ENCODE measurements at regions not wholly inside any gene's neighbourhood (a gene's known extent, or its start where the extent isn't known, plus 50 kb on each side); places are given as distances from the start of the nearest gene placed in this dataset.

DNA sequence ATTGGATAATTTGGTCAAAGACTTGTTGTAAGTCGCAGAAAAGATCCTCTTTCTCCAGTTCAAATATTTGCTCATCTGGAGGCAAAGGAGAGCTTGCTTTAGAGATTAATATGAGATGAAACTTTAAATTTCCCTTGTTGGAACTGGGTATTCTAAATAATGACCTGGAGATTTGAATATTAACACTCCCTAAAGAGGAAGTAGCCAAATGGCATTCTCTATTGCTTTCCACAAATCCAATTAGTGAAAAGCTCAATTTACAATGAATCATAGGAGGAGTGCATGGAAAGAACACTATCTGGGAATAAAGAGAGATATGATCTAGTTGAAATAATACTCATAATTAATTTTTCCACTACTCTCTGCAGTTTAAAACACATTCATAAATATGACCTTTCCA is 641.6 kb upstream of the TENM4 start:
- intact Hi-C loops (cut with micrococcal nuclease): no loop called here

DNA sequence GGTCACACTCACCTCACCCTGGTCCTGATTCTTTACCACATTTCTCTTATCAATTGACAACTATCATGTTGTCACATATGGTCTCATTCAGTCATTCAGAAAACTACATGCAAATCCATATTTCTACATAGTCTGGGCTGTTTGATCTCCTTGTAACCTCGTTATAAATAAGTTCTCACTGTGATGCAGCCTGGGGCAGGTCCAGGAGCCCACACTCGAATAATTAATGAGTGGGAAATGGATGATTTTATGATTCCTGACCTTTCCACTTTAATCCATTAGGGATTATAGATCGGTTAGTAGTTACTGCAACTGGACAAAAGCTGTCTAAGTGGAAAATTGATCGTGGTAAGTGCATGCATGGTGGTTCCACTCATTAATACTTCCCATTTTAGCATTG is 636.3 kb upstream of the TENM4 start:
- Mint-ChIP-seq H3K4me1 (no peaks in the 10 kb centered on the region), H3K4me3 (no peak overlapping the region), H3K9me3 (peaks cover 0 to 15% (median 5%) of the 10 kb centered on the region in 8 donors), H3K27ac (no peak overlapping the region), H3K36me3 (no peaks in the 10 kb centered on the region), H3K27me3 (no peaks in the 10 kb centered on the region)
- H3K27me3 ChIP-seq (ENCODE audit: insufficient read depth, low read length): no peaks in the 10 kb centered on the region
- H3K36me3 ChIP-seq (ENCODE audit: insufficient read depth, low read length): no peaks in the 10 kb centered on the region
- no peak for DNase-seq
- intact Hi-C loops (cut with micrococcal nuclease): no loop called here
- peaks cover 0 to 4% of the 10 kb centered on the region in 2 donors for H3K9me3 ChIP-seq (ENCODE audit: control insufficient read depth in 1 of 2, low read length in 2 of 2)
- no peak overlapping the region for H3K27ac ChIP-seq (ENCODE audit: low read depth, low read length)
- ChIA-PET POLR2A (ENCODE audit: partially characterized antibody) (no interaction called here), CTCF (ENCODE audit: partially characterized antibody) (no interaction called here)
- H3K4me3 ChIP-seq (ENCODE audit: low read length in 2 of 2): no peak overlapping the region
- H3K4me1 ChIP-seq (ENCODE audit: insufficient read depth, low read length): no peaks in the 10 kb centered on the region

More for the DNA sequence above, 641.6 kb upstream of the TENM4 start:
- POLR2A ChIA-PET (ENCODE audit: partially characterized antibody): no interaction called here
- H3K9me3 ChIP-seq (ENCODE audit: control insufficient read depth in 1 of 2, low read length in 2 of 2): no peaks in the 10 kb centered on the region
- no peak overlapping the region for H3K4me3 Mint-ChIP-seq
- H3K27me3 ChIP-seq (ENCODE audit: insufficient read depth, low read length): no peaks in the 10 kb centered on the region
- no peak overlapping the region for H3K4me3 ChIP-seq (ENCODE audit: low read length in 2 of 2)
- H3K4me1 ChIP-seq (ENCODE audit: insufficient read depth, low read length): no peaks in the 10 kb centered on the region
- CTCF ChIA-PET (ENCODE audit: partially characterized antibody): no interaction called here
- H3K27me3 Mint-ChIP-seq: no peaks in the 10 kb centered on the region
- H3K9me3 Mint-ChIP-seq: peaks cover 0 to 11% (median 5%) of the 10 kb centered on the region in 8 donors
- no peak for DNase-seq
- H3K4me1 Mint-ChIP-seq: no peaks in the 10 kb centered on the region
- no peaks in the 10 kb centered on the region for H3K36me3 Mint-ChIP-seq
- no peak overlapping the region for H3K27ac Mint-ChIP-seq
- no peak overlapping the region for H3K27ac ChIP-seq (ENCODE audit: low read depth, low read length)
- H3K36me3 ChIP-seq (ENCODE audit: insufficient read depth, low read length): no peaks in the 10 kb centered on the region

DNA sequence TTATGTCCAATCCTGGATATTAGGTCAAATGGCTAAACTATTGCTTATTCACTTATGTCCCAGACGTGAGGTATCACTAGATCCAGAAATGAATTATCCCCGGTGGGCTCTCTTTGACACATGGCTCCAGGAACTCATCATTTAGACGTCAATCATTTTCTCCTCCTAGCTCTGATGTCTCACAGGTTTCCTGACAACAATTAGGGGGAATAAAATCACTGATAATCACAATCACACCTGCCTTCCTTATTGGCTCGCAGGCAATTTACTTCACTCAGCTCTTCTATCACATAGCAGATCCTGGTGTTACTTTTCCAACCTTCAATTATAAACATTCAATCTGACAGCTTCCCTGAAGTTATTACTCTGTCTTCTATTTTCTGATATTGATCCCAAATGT is 634.0 kb upstream of the TENM4 start:
- POLR2A ChIA-PET (ENCODE audit: partially characterized antibody): no interaction called here
- H3K36me3 Mint-ChIP-seq: no peaks in the 10 kb centered on the region
- H3K9me3 Mint-ChIP-seq: peaks cover 0 to 13% (median 6%) of the 10 kb centered on the region in 8 donors
- no peak for DNase-seq
- H3K27ac ChIP-seq (ENCODE audit: low read depth, low read length): no peak overlapping the region
- no peak overlapping the region for H3K4me3 ChIP-seq (ENCODE audit: low read length in 2 of 2)
- H3K4me1 ChIP-seq (ENCODE audit: insufficient read depth, low read length): no peaks in the 10 kb centered on the region
- no peaks in the 10 kb centered on the region for H3K27me3 ChIP-seq (ENCODE audit: insufficient read depth, low read length)
- CTCF ChIA-PET (ENCODE audit: partially characterized antibody): no interaction called here
- no peak overlapping the region for H3K4me3 Mint-ChIP-seq
- H3K36me3 ChIP-seq (ENCODE audit: insufficient read depth, low read length): no peaks in the 10 kb centered on the region
- no peaks in the 10 kb centered on the region for H3K4me1 Mint-ChIP-seq
- peaks cover 0 to 4% of the 10 kb centered on the region in 2 donors for H3K9me3 ChIP-seq (ENCODE audit: control insufficient read depth in 1 of 2, low read length in 2 of 2)
- intact Hi-C loops (cut with micrococcal nuclease): no loop called here
- no peak overlapping the region for H3K27ac Mint-ChIP-seq
- H3K27me3 Mint-ChIP-seq: no peaks in the 10 kb centered on the region

DNA sequence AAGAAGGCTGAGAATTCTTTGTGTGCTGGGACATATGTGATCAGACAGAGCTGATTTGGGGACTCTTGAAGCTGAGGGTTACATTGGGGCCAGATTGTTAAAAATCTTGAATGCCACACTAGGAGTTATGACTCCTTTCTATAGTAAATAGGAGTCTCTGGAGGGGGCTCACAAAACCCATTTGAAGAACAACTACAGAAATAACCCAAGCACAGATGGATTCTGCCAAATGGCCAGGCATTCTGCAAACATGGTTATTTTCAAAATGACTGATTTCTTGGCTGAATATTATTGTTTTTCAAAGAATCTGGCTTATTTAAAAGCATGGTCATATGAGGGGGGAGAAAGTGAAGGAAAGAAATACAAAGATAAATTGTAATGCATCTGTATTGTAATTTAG is 625.5 kb upstream of the TENM4 start:
- H3K4me3 ChIP-seq (ENCODE audit: low read length in 2 of 2): no peak overlapping the region
- Mint-ChIP-seq H3K27me3 (no peaks in the 10 kb centered on the region), H3K9me3 (peaks cover 0 to 18% (median 9%) of the 10 kb centered on the region in 8 donors), H3K4me1 (no peaks in the 10 kb centered on the region), H3K27ac (no peak overlapping the region), H3K4me3 (no peak overlapping the region), H3K36me3 (no peaks in the 10 kb centered on the region)
- H3K27ac ChIP-seq (ENCODE audit: low read depth, low read length): no peak overlapping the region
- H3K9me3 ChIP-seq (ENCODE audit: control insufficient read depth in 1 of 2, low read length in 2 of 2): no peaks in the 10 kb centered on the region
- no peaks in the 10 kb centered on the region for H3K36me3 ChIP-seq (ENCODE audit: insufficient read depth, low read length)
- H3K4me1 ChIP-seq (ENCODE audit: insufficient read depth, low read length): no peaks in the 10 kb centered on the region
- CTCF ChIA-PET (ENCODE audit: partially characterized antibody): no interaction called here
- DNase-seq: no peak
- intact Hi-C loops (cut with micrococcal nuclease): no loop called here
- H3K27me3 ChIP-seq (ENCODE audit: insufficient read depth, low read length): no peaks in the 10 kb centered on the region
- POLR2A ChIA-PET (ENCODE audit: partially characterized antibody): no interaction called here

DNA sequence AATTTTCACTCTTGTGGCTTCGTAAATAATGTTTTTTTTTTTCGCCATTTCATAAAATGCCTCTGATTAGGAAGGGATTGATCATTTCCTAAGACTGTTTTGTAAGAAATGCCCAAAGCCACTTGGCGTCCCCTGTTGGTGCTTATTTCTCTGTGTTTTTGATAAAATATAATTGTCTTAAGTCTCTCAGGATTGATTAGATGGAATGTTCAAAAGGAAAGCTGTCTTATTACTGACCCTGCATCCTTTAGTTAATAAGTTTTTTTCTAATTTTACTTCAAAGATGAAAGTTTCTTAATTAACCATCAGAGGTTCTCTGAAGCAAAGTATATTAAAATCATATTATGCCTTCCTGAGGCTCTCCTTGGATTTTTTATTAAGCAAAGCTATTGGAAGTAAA is 624.3 kb upstream of the TENM4 start:
- Histone ChIP-seq H3K36me3 (ENCODE audit: insufficient read depth, low read length) (no peaks in the 10 kb centered on the region), H3K27ac (ENCODE audit: low read depth, low read length) (no peak overlapping the region), H3K4me1 (ENCODE audit: insufficient read depth, low read length) (no peaks in the 10 kb centered on the region), H3K27me3 (ENCODE audit: insufficient read depth, low read length) (no peaks in the 10 kb centered on the region), H3K9me3 (ENCODE audit: control insufficient read depth in 1 of 2, low read length in 2 of 2) (no peaks in the 10 kb centered on the region), H3K4me3 (ENCODE audit: low read length in 2 of 2) (no peak overlapping the region)
- DNase-seq: no peak
- Mint-ChIP-seq H3K4me3 (no peak overlapping the region), H3K27ac (no peak overlapping the region), H3K27me3 (no peaks in the 10 kb centered on the region), H3K36me3 (no peaks in the 10 kb centered on the region), H3K9me3 (peaks cover 0 to 17% (median 10%) of the 10 kb centered on the region in 8 donors), H3K4me1 (no peaks in the 10 kb centered on the region)
- CTCF ChIA-PET (ENCODE audit: partially characterized antibody): no interaction called here
- intact Hi-C loops (cut with micrococcal nuclease): no loop called here
- POLR2A ChIA-PET (ENCODE audit: partially characterized antibody): no interaction called here

DNA sequence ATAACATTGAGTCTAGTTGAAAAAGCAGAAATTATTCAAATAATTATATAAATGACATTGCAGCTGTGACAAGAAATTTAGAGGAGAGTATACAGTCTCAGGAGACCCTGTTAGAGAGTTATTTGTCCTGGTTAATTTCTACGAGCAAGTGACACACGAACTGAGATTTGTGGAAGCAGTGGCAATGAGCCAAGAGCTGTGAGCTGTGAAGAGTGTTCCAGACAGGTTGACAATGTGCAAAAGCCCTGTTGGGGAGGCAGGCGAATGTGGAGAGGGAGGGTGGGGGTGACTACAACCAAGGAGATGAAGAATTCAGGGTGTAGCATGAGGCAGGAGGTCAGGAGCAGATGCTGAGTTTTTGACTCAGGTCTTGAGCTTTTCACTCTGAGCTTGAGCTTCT is 620.2 kb upstream of the TENM4 start:
- no peak overlapping the region for H3K4me3 Mint-ChIP-seq
- Histone ChIP-seq H3K9me3 (ENCODE audit: control insufficient read depth in 1 of 2, low read length in 2 of 2) (no peaks in the 10 kb centered on the region), H3K36me3 (ENCODE audit: insufficient read depth, low read length) (no peaks in the 10 kb centered on the region), H3K27ac (ENCODE audit: low read depth, low read length) (no peak overlapping the region), H3K4me1 (ENCODE audit: insufficient read depth, low read length) (no peaks in the 10 kb centered on the region), H3K27me3 (ENCODE audit: insufficient read depth, low read length) (no peaks in the 10 kb centered on the region), H3K4me3 (ENCODE audit: low read length in 2 of 2) (no peak overlapping the region)
- ChIA-PET POLR2A (ENCODE audit: partially characterized antibody) (no interaction called here), CTCF (ENCODE audit: partially characterized antibody) (interaction anchor here (1.1 kb wide), 1 partner anchor 16 kb away, joined by 4 read pairs; no protein-coding TSS in a partner anchor)
- H3K36me3 Mint-ChIP-seq: no peaks in the 10 kb centered on the region
- DNase-seq: no peak
- H3K9me3 Mint-ChIP-seq: peaks cover 4 to 15% (median 9%) of the 10 kb centered on the region in 8 donors
- intact Hi-C loops (cut with micrococcal nuclease): no loop called here
- no peaks in the 10 kb centered on the region for H3K27me3 Mint-ChIP-seq
- no peaks in the 10 kb centered on the region for H3K4me1 Mint-ChIP-seq
- no peak overlapping the region for H3K27ac Mint-ChIP-seq

DNA sequence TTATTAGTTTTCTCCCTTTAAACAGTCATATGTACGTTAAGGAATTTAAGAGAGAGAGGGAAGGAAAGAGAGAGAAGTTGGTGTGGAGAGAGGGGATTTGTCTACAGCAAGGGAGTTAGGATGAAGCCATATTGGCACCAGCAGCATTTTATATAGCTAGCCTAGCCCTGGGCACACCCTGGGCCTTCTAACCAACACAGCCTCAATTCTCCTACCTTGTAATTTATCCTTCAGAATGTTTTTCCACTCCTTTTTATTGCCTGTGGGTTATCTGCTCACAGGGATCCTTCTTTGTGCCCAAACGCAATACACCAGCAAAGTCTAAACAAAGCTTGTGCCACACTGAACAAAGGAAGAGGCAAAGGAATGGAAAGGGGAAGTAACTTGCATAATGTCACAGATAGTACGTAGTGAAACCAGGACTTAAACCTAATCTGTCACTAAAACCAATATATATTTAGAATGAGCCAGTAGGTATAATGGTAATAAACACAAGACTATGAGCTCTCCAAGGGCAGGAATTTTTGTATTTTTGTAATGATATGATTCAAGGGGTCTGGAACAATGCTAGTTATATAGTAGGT is 613.8 kb upstream of the TENM4 start:
- intact Hi-C loops (cut with micrococcal nuclease): no loop called here
- H3K9me3 Mint-ChIP-seq: peaks cover 0 to 9% (median 4%) of the 10 kb centered on the region in 8 donors
- Histone ChIP-seq H3K9me3 (ENCODE audit: control insufficient read depth in 1 of 2, low read length in 2 of 2) (no peaks in the 10 kb centered on the region), H3K27ac (ENCODE audit: low read depth, low read length) (no peak overlapping the region), H3K27me3 (ENCODE audit: insufficient read depth, low read length) (no peaks in the 10 kb centered on the region), H3K36me3 (ENCODE audit: insufficient read depth, low read length) (no peaks in the 10 kb centered on the region), H3K4me1 (ENCODE audit: insufficient read depth, low read length) (no peaks in the 10 kb centered on the region), H3K4me3 (ENCODE audit: low read length in 2 of 2) (no peak overlapping the region)
- no peaks in the 10 kb centered on the region for H3K27me3 Mint-ChIP-seq
- DNase-seq: no peak
- H3K4me3 Mint-ChIP-seq: no peak overlapping the region
- no peaks in the 10 kb centered on the region for H3K4me1 Mint-ChIP-seq
- ChIA-PET POLR2A (ENCODE audit: partially characterized antibody) (no interaction called here), CTCF (ENCODE audit: partially characterized antibody) (no interaction called here)
- no peak overlapping the region for H3K27ac Mint-ChIP-seq
- no peaks in the 10 kb centered on the region for H3K36me3 Mint-ChIP-seq

DNA sequence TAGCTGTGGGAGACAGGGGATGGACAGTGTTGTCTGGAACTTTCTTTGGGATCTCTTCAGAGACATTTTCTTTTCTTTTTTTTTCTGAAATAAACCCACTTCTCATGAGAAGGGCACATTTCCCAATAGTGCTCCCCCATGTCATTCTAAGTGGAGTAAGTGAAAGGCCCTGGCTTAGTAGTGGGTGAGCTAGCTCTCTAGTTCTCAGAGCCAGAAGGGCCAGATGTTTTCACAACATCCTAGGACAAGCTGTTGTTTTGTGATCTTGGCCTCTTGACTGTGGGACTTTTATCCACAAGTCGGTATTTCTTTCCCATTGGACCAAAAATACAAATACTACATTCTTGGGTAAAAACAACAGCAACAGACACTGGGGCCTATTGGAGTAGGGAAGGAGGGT is 607.7 kb upstream of the TENM4 start:
- CTCF ChIA-PET (ENCODE audit: partially characterized antibody): no interaction called here
- Mint-ChIP-seq H3K9me3 (peaks cover 3 to 15% (median 7%) of the 10 kb centered on the region in 8 donors), H3K4me1 (no peaks in the 10 kb centered on the region), H3K27ac (no peak overlapping the region), H3K4me3 (no peak overlapping the region), H3K36me3 (no peaks in the 10 kb centered on the region), H3K27me3 (no peaks in the 10 kb centered on the region)
- POLR2A ChIA-PET (ENCODE audit: partially characterized antibody): no interaction called here
- H3K36me3 ChIP-seq (ENCODE audit: insufficient read depth, low read length): no peaks in the 10 kb centered on the region
- no peak for DNase-seq
- no peaks in the 10 kb centered on the region for H3K27me3 ChIP-seq (ENCODE audit: insufficient read depth, low read length)
- no peaks in the 10 kb centered on the region for H3K9me3 ChIP-seq (ENCODE audit: control insufficient read depth in 1 of 2, low read length in 2 of 2)
- H3K4me1 ChIP-seq (ENCODE audit: insufficient read depth, low read length): no peaks in the 10 kb centered on the region
- no peak overlapping the region for H3K27ac ChIP-seq (ENCODE audit: low read depth, low read length)
- H3K4me3 ChIP-seq (ENCODE audit: low read length in 2 of 2): no peak overlapping the region
- intact Hi-C loops (cut with micrococcal nuclease): no loop called here

Measured in CD4-positive, alpha-beta memory T cell (primary cell).